ENCODE measurements at regions not wholly inside any gene's neighbourhood (a gene's known extent, or its start where the extent isn't known, plus 50 kb on each side); places are given as distances from the start of the nearest gene placed in this dataset.
"Not testable (repeated sequence)": the region's sequence is repeated elsewhere in the genome, so short reads cannot be mapped to it uniquely, and the experiment has no call there.

GRCh38 chr7:68684996-68685395, 913.3 kb upstream of the AUTS2 start:
- ATAC-seq (no peak), DNase-seq (ENCODE audit: low spot score) (no peak)
- Mint-ChIP-seq H3K4me1 (ENCODE audit: low read depth in 2 of 2) (no peaks in the 10 kb centered on the region), H3K27ac (no peak overlapping the region), H3K9me3 (peaks cover 18% of the 10 kb centered on the region), H3K27me3 (no peaks in the 10 kb centered on the region), H3K36me3 (no peaks in the 10 kb centered on the region), H3K4me3 (no peak overlapping the region)

GRCh38 chr7:68688416-68689086, 909.7 kb upstream of the AUTS2 start:
- no peak for ATAC-seq
- no peaks in the 10 kb centered on the region for H3K36me3 Mint-ChIP-seq

DNA sequence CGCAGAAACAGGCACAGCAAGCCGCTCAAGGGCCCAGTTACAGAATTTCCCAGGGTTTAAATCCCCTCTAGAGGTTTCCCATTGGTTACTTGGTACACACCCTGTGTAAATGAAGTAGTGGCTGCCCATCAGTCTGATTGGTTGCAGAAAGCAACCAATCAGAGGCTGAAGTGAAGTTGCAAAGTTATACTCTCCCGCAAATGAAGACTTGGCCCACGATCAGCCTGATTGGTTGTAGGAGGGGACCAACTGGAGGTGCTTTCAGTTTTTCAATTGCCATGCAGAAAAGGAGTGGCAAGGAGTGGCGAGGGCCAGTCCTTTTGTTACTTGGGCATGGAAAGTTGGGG, 909.2 kb upstream of the AUTS2 start:
- no peaks in the 10 kb centered on the region for H3K36me3 Mint-ChIP-seq
- no peaks in the 10 kb centered on the region for H3K27me3 Mint-ChIP-seq
- H3K4me1 Mint-ChIP-seq (ENCODE audit: low read depth in 2 of 2) = no peaks in the 10 kb centered on the region
- no peak for ATAC-seq
- no peak for DNase-seq (ENCODE audit: low spot score)
- no peak overlapping the region for H3K27ac Mint-ChIP-seq
- no peak overlapping the region for H3K4me3 Mint-ChIP-seq
- peaks cover 27% of the 10 kb centered on the region for H3K9me3 Mint-ChIP-seq

More at GRCh38 chr7:68688416-68689086, 909.7 kb upstream of the AUTS2 start:
- DNase-seq (ENCODE audit: low spot score) = no peak
- no peaks in the 10 kb centered on the region for H3K27me3 Mint-ChIP-seq
- no peak overlapping the region for H3K27ac Mint-ChIP-seq
- peaks cover 27% of the 10 kb centered on the region for H3K9me3 Mint-ChIP-seq
- H3K4me3 Mint-ChIP-seq = no peak overlapping the region
- no peaks in the 10 kb centered on the region for H3K4me1 Mint-ChIP-seq (ENCODE audit: low read depth in 2 of 2)

GRCh38 chr7:68691261-68692216, 906.7 kb upstream of the AUTS2 start:
- H3K27me3 Mint-ChIP-seq = no peaks in the 10 kb centered on the region
- H3K27ac Mint-ChIP-seq = no peak overlapping the region
- H3K4me1 Mint-ChIP-seq (ENCODE audit: low read depth in 2 of 2) = no peaks in the 10 kb centered on the region
- H3K9me3 Mint-ChIP-seq = peaks cover 27% of the 10 kb centered on the region
- no peak for ATAC-seq
- no peak overlapping the region for H3K4me3 Mint-ChIP-seq
- H3K36me3 Mint-ChIP-seq = peaks cover 4% of the 10 kb centered on the region
- no peak for DNase-seq (ENCODE audit: low spot score)

- H3K4me1 Mint-ChIP-seq (ENCODE audit: low read depth in 2 of 2) = no peaks in the 10 kb centered on the region
- DNase-seq (ENCODE audit: low spot score) (no peak), ATAC-seq (no peak)
- H3K4me3 Mint-ChIP-seq = no peak overlapping the region
- peaks cover 4% of the 10 kb centered on the region for H3K36me3 Mint-ChIP-seq
- H3K27ac Mint-ChIP-seq = no peak overlapping the region
- H3K27me3 Mint-ChIP-seq = no peaks in the 10 kb centered on the region
- H3K9me3 Mint-ChIP-seq = peaks cover 30% of the 10 kb centered on the region
Measured at GRCh38 chr7:68692511-68692910, 905.8 kb upstream of the AUTS2 start.

GRCh38 chr7:68694656-68695055, 903.6 kb upstream of the AUTS2 start:
- H3K9me3 Mint-ChIP-seq = peaks cover 21% of the 10 kb centered on the region
- H3K4me3 Mint-ChIP-seq = no peak overlapping the region
- DNase-seq (ENCODE audit: low spot score) = no peak
- no peak for ATAC-seq
- H3K4me1 Mint-ChIP-seq (ENCODE audit: low read depth in 2 of 2) = no peaks in the 10 kb centered on the region
- peaks cover 4% of the 10 kb centered on the region for H3K36me3 Mint-ChIP-seq
- no peak overlapping the region for H3K27ac Mint-ChIP-seq
- no peaks in the 10 kb centered on the region for H3K27me3 Mint-ChIP-seq

GRCh38 chr7:68697796-68698280, 900.4 kb upstream of the AUTS2 start:
- ATAC-seq (no peak), DNase-seq (ENCODE audit: low spot score) (no peak)
- Mint-ChIP-seq H3K36me3 (peaks cover 4% of the 10 kb centered on the region), H3K4me3 (no peak overlapping the region), H3K27ac (no peak overlapping the region), H3K4me1 (ENCODE audit: low read depth in 2 of 2) (no peaks in the 10 kb centered on the region), H3K27me3 (no peaks in the 10 kb centered on the region), H3K9me3 (peaks cover 16% of the 10 kb centered on the region)

GRCh38 chr7:68699090-68699711, 899.1 kb upstream of the AUTS2 start:
- Mint-ChIP-seq H3K9me3 (peaks cover 17% of the 10 kb centered on the region), H3K36me3 (peaks cover 4% of the 10 kb centered on the region), H3K27ac (no peak overlapping the region), H3K4me1 (ENCODE audit: low read depth in 2 of 2) (no peaks in the 10 kb centered on the region), H3K27me3 (no peaks in the 10 kb centered on the region), H3K4me3 (no peak overlapping the region)
- DNase-seq (ENCODE audit: low spot score) = no peak
- no peak for ATAC-seq

GRCh38 chr7:68700414-68700813, 897.9 kb upstream of the AUTS2 start:
- ATAC-seq (no peak), DNase-seq (ENCODE audit: low spot score) (no peak)
- Mint-ChIP-seq H3K4me1 (ENCODE audit: low read depth in 2 of 2) (no peaks in the 10 kb centered on the region), H3K27ac (no peak overlapping the region), H3K27me3 (no peaks in the 10 kb centered on the region), H3K9me3 (peaks cover 12% of the 10 kb centered on the region), H3K4me3 (no peak overlapping the region), H3K36me3 (peaks cover 3% of the 10 kb centered on the region)

- H3K9me3 Mint-ChIP-seq = peaks cover 10% of the 10 kb centered on the region
Measured at GRCh38 chr7:68706291-68706690, 892.0 kb upstream of the AUTS2 start.

DNA sequence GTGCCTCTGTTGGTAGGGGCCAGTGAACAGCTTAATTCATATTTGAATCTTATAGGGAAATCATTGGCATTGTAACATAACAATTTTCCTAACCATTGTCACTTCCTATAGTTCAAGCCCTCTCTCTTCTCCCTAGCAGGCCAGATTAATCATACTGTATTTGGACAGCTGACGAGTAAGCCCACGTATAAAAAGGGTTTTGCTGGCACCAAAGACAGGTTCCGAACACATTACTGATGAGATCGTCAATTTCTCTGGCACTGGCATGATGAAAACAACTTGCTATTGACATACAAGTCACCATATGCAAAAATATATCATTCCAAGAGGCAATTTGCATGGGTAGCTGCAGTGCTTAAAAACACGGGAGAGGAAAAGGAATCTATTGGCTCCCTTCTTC, 891.1 kb upstream of the AUTS2 start:
- Mint-ChIP-seq H3K27me3 (no peaks in the 10 kb centered on the region), H3K4me1 (ENCODE audit: low read depth in 2 of 2) (no peaks in the 10 kb centered on the region), H3K9me3 (peaks cover 13% of the 10 kb centered on the region), H3K27ac (no peak overlapping the region), H3K4me3 (no peak overlapping the region), H3K36me3 (no peaks in the 10 kb centered on the region)
- ATAC-seq (no peak), DNase-seq (ENCODE audit: low spot score) (no peak)

More at GRCh38 chr7:68706291-68706690, 892.0 kb upstream of the AUTS2 start:
- no peaks in the 10 kb centered on the region for H3K36me3 Mint-ChIP-seq
- ATAC-seq (no peak), DNase-seq (ENCODE audit: low spot score) (no peak)
- no peaks in the 10 kb centered on the region for H3K27me3 Mint-ChIP-seq
- H3K4me1 Mint-ChIP-seq (ENCODE audit: low read depth in 2 of 2) = no peaks in the 10 kb centered on the region
- H3K27ac Mint-ChIP-seq = no peak overlapping the region
- H3K4me3 Mint-ChIP-seq = no peak overlapping the region

- H3K36me3 Mint-ChIP-seq = no peaks in the 10 kb centered on the region
- ATAC-seq (no peak), DNase-seq (ENCODE audit: low spot score) (no peak)
- no peak overlapping the region for H3K4me3 Mint-ChIP-seq
- no peaks in the 10 kb centered on the region for H3K27me3 Mint-ChIP-seq
- H3K27ac Mint-ChIP-seq = no peak overlapping the region
- H3K4me1 Mint-ChIP-seq (ENCODE audit: low read depth in 2 of 2) = no peaks in the 10 kb centered on the region
- peaks cover 13% of the 10 kb centered on the region for H3K9me3 Mint-ChIP-seq
Measured at GRCh38 chr7:68707958-68708357, 890.3 kb upstream of the AUTS2 start.

DNA sequence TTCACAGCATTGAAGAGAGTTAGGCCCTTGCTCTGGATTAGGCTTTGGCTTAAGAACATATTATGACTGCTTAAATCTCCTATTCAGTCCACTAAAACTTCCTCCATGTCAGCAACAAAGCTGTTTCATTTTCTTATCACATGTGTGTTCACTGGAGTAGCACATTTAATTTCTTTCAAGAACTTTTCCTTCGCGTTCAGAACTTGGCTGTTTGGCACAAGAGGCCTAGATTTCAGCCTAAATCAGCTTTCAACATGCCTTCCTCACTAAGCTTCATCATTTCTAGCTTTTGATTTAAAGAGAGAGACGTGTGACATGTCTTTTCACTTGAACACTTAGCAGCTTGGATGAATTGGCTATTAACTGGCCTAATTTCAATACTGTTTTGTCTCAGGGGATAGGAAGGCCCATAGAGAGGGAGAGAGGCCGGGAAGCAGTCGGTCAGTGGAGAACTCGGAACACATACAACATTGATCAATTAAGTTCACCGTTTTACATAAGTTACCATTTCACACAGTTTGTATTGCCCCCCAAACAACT, 885.2 kb upstream of the AUTS2 start:
- H3K27ac Mint-ChIP-seq = no peak overlapping the region
- no peak overlapping the region for H3K4me3 Mint-ChIP-seq
- DNase-seq (ENCODE audit: low spot score) = no peak
- no peaks in the 10 kb centered on the region for H3K36me3 Mint-ChIP-seq
- peaks cover 12% of the 10 kb centered on the region for H3K9me3 Mint-ChIP-seq
- H3K27me3 Mint-ChIP-seq = no peaks in the 10 kb centered on the region
- H3K4me1 Mint-ChIP-seq (ENCODE audit: low read depth in 2 of 2) = no peaks in the 10 kb centered on the region
- ATAC-seq = no peak

- peaks cover 12% of the 10 kb centered on the region for H3K9me3 Mint-ChIP-seq
- H3K27me3 Mint-ChIP-seq, ATAC-seq: not testable (repeated sequence)
Measured at GRCh38 chr7:68714135-68714534, 884.1 kb upstream of the AUTS2 start.

More at GRCh38 chr7:68714135-68714534, 884.1 kb upstream of the AUTS2 start:
- DNase-seq (ENCODE audit: low spot score); H3K4me3 Mint-ChIP-seq; H3K4me1 Mint-ChIP-seq (ENCODE audit: low read depth in 2 of 2); H3K36me3 Mint-ChIP-seq; H3K27ac Mint-ChIP-seq: not testable (repeated sequence)
